ENCODE measurements at regions not wholly inside any gene's neighbourhood (a gene's known extent, or its start where the extent isn't known, plus 50 kb on each side); places are given as distances from the start of the nearest gene placed in this dataset.

- intact Hi-C loops (cut with micrococcal nuclease; ENCODE audit: unreplicated experiment): no loop called here
- CTCF ChIA-PET: no interaction called here
- DNase-seq: no peak
- no peak overlapping the region for H3K4me3 Mint-ChIP-seq (ENCODE audit: low read depth, unreplicated experiment)
- no peak overlapping the region for H3K27ac Mint-ChIP-seq (ENCODE audit: unreplicated experiment)
- no peak for TF ChIP-seq CTCF (IDR thresholded peaks at IDR 0.05; ENCODE audit: unreplicated experiment)
- no peaks in the 10 kb centered on the region for H3K4me1 Mint-ChIP-seq (ENCODE audit: low read depth, unreplicated experiment)
- no peaks in the 10 kb centered on the region for H3K36me3 Mint-ChIP-seq (ENCODE audit: insufficient read depth, unreplicated experiment)
- no peaks in the 10 kb centered on the region for H3K9me3 Mint-ChIP-seq (ENCODE audit: low read depth, unreplicated experiment)
- no TSS peak for BruUV-seq (replicated peaks)
- H3K27me3 Mint-ChIP-seq (ENCODE audit: unreplicated experiment): no peaks in the 10 kb centered on the region
Observed at GRCh38 chr10:45495438-45496152, 121.6 kb downstream of the ALOX5 start.

Measured in Calu3 (cell line).